GM23248 (cell line): ENCODE measurements at regions not wholly inside any gene's neighbourhood (a gene's known extent, or its start where the extent isn't known, plus 50 kb on each side); places are given as distances from the start of the nearest gene placed in this dataset.

Source experiments
- EZH2 ChIP-seq: fragments of 200-600 bp; sonication (generic); IDR thresholded peaks from 2 replicates; pipeline ENCODE4 v1.6.1; 2018; ENCODE audit warnings: antibody characterized with exemption, mild to moderate bottlenecking; ENCODE audit not compliant: insufficient read depth, poor library complexity, severe bottlenecking
- EZH2phosphoT487 ChIP-seq: fragments of 200-600 bp; sonication (generic); IDR thresholded peaks from 2 replicates; pipeline ENCODE4 v1.6.1; 2018; ENCODE audit warnings: antibody characterized with exemption, moderate library complexity, mild to moderate bottlenecking, low read depth; ENCODE audit not compliant: insufficient read depth

GRCh38 chr12:20234474-20234873 lies 133.9 kb upstream of the PDE3A start:
- no peak for TF ChIP-seq EZH2
- no peak for TF ChIP-seq EZH2phosphoT487
